WTC11 (cell line): ENCODE measurements at regions not wholly inside any gene's neighbourhood (a gene's known extent, or its start where the extent isn't known, plus 50 kb on each side); places are given as distances from the start of the nearest gene placed in this dataset.

Experiments
- ATAC-seq: fragments of 200-7000 bp; cut with Tn5 transposase; 2 replicates; pipeline ENCODE4 v1.10.0; 2021; ENCODE audit warnings: mild to moderate bottlenecking, moderate library complexity
- CTCF ChIA-PET: fragments of 300-600 bp; sonication (Branson Sonifier 250); formaldehyde crosslinking; loops from one replicate; lab custom pipeline; 2021; ENCODE audit warnings: antibody characterized with exemption; lab: Charles Lee
- POLR2A ChIA-PET: fragments of 350-600 bp; sonication (Branson Sonifier 250); formaldehyde crosslinking; loops from one replicate; lab custom pipeline; 2021; ENCODE audit warnings: antibody characterized with exemption; lab: Charles Lee
- DNase-seq: peaks from one replicate; pipeline ENCODE4 v3.0.0; 2021; ENCODE audit warnings: low spot score
- H3K27ac Mint-ChIP-seq: 2 replicates; pipeline ENCODE4 v1.8.0; 2021; ENCODE audit warnings: mixed read lengths
- H3K27me3 Mint-ChIP-seq: 2 replicates; pipeline ENCODE4 v1.8.0; 2021; ENCODE audit warnings: low read depth, mild to moderate bottlenecking, moderate library complexity, mixed read lengths
- H3K36me3 Mint-ChIP-seq: 2 replicates; pipeline ENCODE4 v1.8.0; 2021; ENCODE audit warnings: mixed read lengths
- H3K4me1 Mint-ChIP-seq: 2 replicates; pipeline ENCODE4 v1.8.0; 2022; ENCODE audit warnings: mixed read lengths
- H3K4me3 Mint-ChIP-seq: 2 replicates; pipeline ENCODE4 v1.8.0; 2021; ENCODE audit warnings: mild to moderate bottlenecking, moderate library complexity, mixed read lengths
- H3K9me3 Mint-ChIP-seq: 2 replicates; pipeline ENCODE4 v1.8.0; 2021; ENCODE audit warnings: mixed read lengths
- ATF2 ChIP-seq: sonication (generic); formaldehyde crosslinking; IDR thresholded peaks from 2 replicates; pipeline ENCODE4 v1.8.1; 2022; ENCODE audit warnings: low read depth, missing genetic modification reagents, borderline replicate concordance
- CDX4 ChIP-seq: fragments of 250-450 bp; sonication (Bioruptor Pico); IDR thresholded peaks from 2 replicates; pipeline ENCODE4 v1.9.0; 2021; ENCODE audit warnings: moderate library complexity, mild to moderate bottlenecking, inconsistent platforms, borderline replicate concordance
- CTCF ChIP-seq: fragments of 200-600 bp; IDR thresholded peaks from 2 replicates; pipeline ENCODE4 v1.8.0; 2022; ENCODE audit warnings: antibody characterized with exemption
- E2F1 ChIP-seq: sonication (generic); formaldehyde crosslinking; IDR thresholded peaks from 2 replicates; pipeline ENCODE4 v1.8.0; 2022; ENCODE audit warnings: mild to moderate bottlenecking, missing genetic modification reagents
- ELF4 ChIP-seq: sonication (generic); formaldehyde crosslinking; IDR thresholded peaks from 2 replicates; pipeline ENCODE4 v1.8.1; 2022; ENCODE audit warnings: low read depth, mild to moderate bottlenecking, moderate library complexity, missing genetic modification reagents
- ETV6 ChIP-seq: sonication (generic); formaldehyde crosslinking; IDR thresholded peaks from 2 replicates; pipeline ENCODE4 v1.8.1; 2022; ENCODE audit warnings: mild to moderate bottlenecking, missing genetic modification reagents
- FOXJ3 ChIP-seq: sonication (generic); formaldehyde crosslinking; IDR thresholded peaks from 2 replicates; pipeline ENCODE4 v1.9.0; 2021; ENCODE audit warnings: missing genetic modification reagents, mild to moderate bottlenecking, borderline replicate concordance
- HMGXB4 ChIP-seq: sonication (generic); formaldehyde crosslinking; IDR thresholded peaks from 2 replicates; pipeline ENCODE4 v1.8.1; 2023; ENCODE audit warnings: mild to moderate bottlenecking, moderate library complexity, missing genetic modification reagents
- IRF2 ChIP-seq: sonication (generic); formaldehyde crosslinking; IDR thresholded peaks from 2 replicates; pipeline ENCODE4 v1.8.0; 2022; ENCODE audit warnings: low read depth, missing genetic modification reagents, borderline replicate concordance
- MAX ChIP-seq: sonication (generic); formaldehyde crosslinking; IDR thresholded peaks from 2 replicates; pipeline ENCODE4 v1.8.0; 2022; ENCODE audit warnings: mild to moderate bottlenecking, missing genetic modification reagents
- NFYB ChIP-seq: sonication (generic); formaldehyde crosslinking; conservative IDR thresholded peaks from 2 replicates; pipeline ENCODE4 v1.8.0; 2022; ENCODE audit warnings: low read depth, missing genetic modification reagents
- NR2C2 ChIP-seq: sonication (generic); formaldehyde crosslinking; IDR thresholded peaks from 2 replicates; pipeline ENCODE4 v1.8.0; 2022; ENCODE audit warnings: mild to moderate bottlenecking, missing genetic modification reagents
- TEAD4 ChIP-seq: sonication (generic); formaldehyde crosslinking; IDR thresholded peaks from 2 replicates; pipeline ENCODE4 v1.8.0; 2022; ENCODE audit warnings: mild to moderate bottlenecking, missing genetic modification reagents
- ZBTB21 ChIP-seq: sonication (generic); formaldehyde crosslinking; IDR thresholded peaks from 2 replicates; pipeline ENCODE4 v1.8.1; 2023; ENCODE audit warnings: mild to moderate bottlenecking, missing genetic modification reagents, borderline replicate concordance
- ZNF219 ChIP-seq: sonication (generic); formaldehyde crosslinking; IDR thresholded peaks from 2 replicates; pipeline ENCODE4 v1.8.0; 2023; ENCODE audit warnings: missing genetic modification reagents, mild to moderate bottlenecking, borderline replicate concordance
- ZNF281 ChIP-seq: sonication (generic); formaldehyde crosslinking; IDR thresholded peaks from 2 replicates; pipeline ENCODE4 v1.8.0; 2023; ENCODE audit warnings: mild to moderate bottlenecking, missing genetic modification reagents
- ZNF396 ChIP-seq: fragments of 250-450 bp; sonication (Bioruptor Pico); IDR thresholded peaks from 2 replicates; pipeline ENCODE4 v1.8.0; 2021; ENCODE audit warnings: mild to moderate bottlenecking, moderate library complexity, borderline replicate concordance
- ZNF425 ChIP-seq: fragments of 250-450 bp; sonication (Bioruptor Pico); conservative IDR thresholded peaks from 2 replicates; pipeline ENCODE4 v1.9.0; 2021; ENCODE audit warnings: mild to moderate bottlenecking
- ZNF671 ChIP-seq: fragments of 250-450 bp; sonication (Bioruptor Pico); IDR thresholded peaks from 2 replicates; pipeline ENCODE4 v1.8.0; 2021; ENCODE audit warnings: mild to moderate bottlenecking

- Mint-ChIP-seq H3K9me3 (peaks cover 37% of the 10 kb centered on the region), H3K27me3 (no peaks in the 10 kb centered on the region; the same call in 1 of the 2 replicates), H3K27ac (no peak overlapping the region), H3K4me1 (0 out of 2 replicates have a peak, but pooled peaks cover 4% of the 10 kb centered on the region), H3K36me3 (peaks cover 21% of the 10 kb centered on the region), H3K4me3 (no peak overlapping the region)
- ChIA-PET POLR2A (no interaction called here), CTCF (no interaction called here)
- ATAC-seq (no peak), DNase-seq (no peak)
- TF ChIP-seq ZNF281 (no peak), CDX4 (no peak), ELF4 (CRISPR knock-in tag) (no peak)
Observed at GRCh38 chr4:132387060-132387459, 762.0 kb upstream of the PCDH10 start.

- ChIA-PET CTCF (interaction anchor here (1.2 kb wide), 1 partner anchor 63 kb away, joined by 4 read pairs; no protein-coding TSS in a partner anchor), POLR2A (interaction anchor here (0.7 kb wide), 1 partner anchor 195 kb away, joined by 3 read pairs; no protein-coding TSS in a partner anchor)
- ATAC-seq (no peak), DNase-seq (no peak)
- no peaks in the 10 kb centered on the region for H3K4me1 Mint-ChIP-seq
- H3K27ac Mint-ChIP-seq, result no peak overlapping the region
- H3K27me3 Mint-ChIP-seq, result no peaks in the 10 kb centered on the region; the same call in 1 of the 2 replicates
- peaks cover 29% of the 10 kb centered on the region for H3K9me3 Mint-ChIP-seq
- no peak for TF ChIP-seq ZBTB21 (CRISPR knock-in tag)
- TF ChIP-seq CTCF, result no peak
- TF ChIP-seq ZNF425 (CRISPR knock-in tag), result no peak
- TF ChIP-seq ZNF671 (CRISPR knock-in tag), result no peak
- no peak for TF ChIP-seq HMGXB4 (CRISPR knock-in tag)
- no peak for TF ChIP-seq IRF2 (CRISPR knock-in tag)
- TF ChIP-seq ZNF396, result no peak
- TF ChIP-seq ATF2 (CRISPR knock-in tag), result no peak
- TF ChIP-seq TEAD4, result no peak
- no peak for TF ChIP-seq ETV6 (CRISPR knock-in tag)
- no peak for TF ChIP-seq ZNF219 (CRISPR knock-in tag)
- no peak for TF ChIP-seq FOXJ3 (CRISPR knock-in tag)
- TF ChIP-seq MAX (CRISPR knock-in tag), result no peak
- TF ChIP-seq E2F1 (CRISPR knock-in tag), result no peak
- no peak for TF ChIP-seq NR2C2 (CRISPR knock-in tag)
- no peak for TF ChIP-seq NFYB (CRISPR knock-in tag)
- H3K36me3 Mint-ChIP-seq, result peaks cover 17% of the 10 kb centered on the region
- H3K4me3 Mint-ChIP-seq, result no peak overlapping the region
Observed at GRCh38 chr4:132395561-132395960, 753.5 kb upstream of the PCDH10 start.
